Cardiac septum (tissue), 1 donor: ENCODE measurements at regions not wholly inside any gene's neighbourhood (a gene's known extent, or its start where the extent isn't known, plus 50 kb on each side); places are given as distances from the start of the nearest gene placed in this dataset.
"Not testable (repeated sequence)": the region's sequence is repeated elsewhere in the genome, so short reads cannot be mapped to it uniquely, and the experiment has no call there.

Source experiments
- DNase-seq: peaks from one replicate; pipeline ENCODE4 v3.0.0-alpha.2; 2020; ENCODE audit warnings: low spot score
- intact Hi-C: fragments of 100-400 bp; cut with DNase I; formaldehyde crosslinking; loops from one replicate; pipeline ENCODE4 v1.14.0; 2022
- donor health status: DM: no; HTN: no; CAD: no.

DNA sequence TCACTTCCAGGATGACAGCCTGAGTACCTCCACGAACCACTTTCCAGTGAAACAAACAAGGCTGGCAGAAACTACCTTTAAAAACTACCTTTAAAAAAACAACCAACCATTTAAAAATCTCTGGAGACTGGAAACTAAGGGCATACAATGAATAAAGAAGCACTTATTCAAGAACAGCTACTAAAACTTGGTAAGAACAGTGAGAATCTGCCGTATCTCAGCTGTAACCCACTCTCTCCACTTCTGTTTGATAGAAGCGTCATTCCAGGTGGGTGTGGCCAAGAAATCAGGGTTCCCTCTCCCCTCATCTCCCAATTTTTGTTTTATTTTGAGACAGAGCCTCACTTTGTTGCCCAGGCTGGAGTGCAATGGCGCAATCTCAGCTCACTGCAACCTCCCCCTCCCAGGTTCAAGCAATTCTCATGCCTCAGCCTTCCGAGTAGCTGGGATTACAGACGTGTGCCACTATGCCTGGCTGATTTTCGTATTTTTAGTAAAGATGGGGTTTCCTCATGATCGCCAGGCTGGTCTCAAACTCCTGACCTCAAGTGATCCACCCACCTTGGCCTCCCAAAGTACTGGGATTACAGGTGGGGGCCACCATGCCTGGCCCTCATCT, 158.8 kb upstream of the CHST15 start:
- intact Hi-C loops: no loop called here
- peak; percentile 70 for DNase-seq

- intact Hi-C loops: no loop called here
- no peak for DNase-seq
These were observed 158.1 kb upstream of the CHST15 start for GRCh38 chr10:124251317-124252065.

- intact Hi-C loops: no loop called here
- no peak for DNase-seq
These were observed 157.1 kb upstream of the CHST15 start for GRCh38 chr10:124250506-124250905.

GRCh38 chr10:124249812-124250432, 156.5 kb upstream of the CHST15 start:
- DNase-seq: peak; percentile 47
- intact Hi-C loops: no loop called here

GRCh38 chr10:124249196-124249595, 155.8 kb upstream of the CHST15 start:
- peak; percentile 50 for DNase-seq
- intact Hi-C loops: no loop called here

- DNase-seq: peak; percentile 66
- intact Hi-C loops: no loop called here
These were observed 155.0 kb upstream of the CHST15 start for GRCh38 chr10:124248056-124249045.

GRCh38 chr10:124245806-124246440, 152.5 kb upstream of the CHST15 start:
- intact Hi-C loops: no loop called here
- peak; percentile 44 for DNase-seq

- peak; percentile 69 for DNase-seq
- intact Hi-C loops: no loop called here
These were observed 151.8 kb upstream of the CHST15 start for GRCh38 chr10:124245191-124245590.

- DNase-seq: peak; percentile 36
- intact Hi-C loops: no loop called here
These were observed 151.0 kb upstream of the CHST15 start for GRCh38 chr10:124244256-124244877.

DNA sequence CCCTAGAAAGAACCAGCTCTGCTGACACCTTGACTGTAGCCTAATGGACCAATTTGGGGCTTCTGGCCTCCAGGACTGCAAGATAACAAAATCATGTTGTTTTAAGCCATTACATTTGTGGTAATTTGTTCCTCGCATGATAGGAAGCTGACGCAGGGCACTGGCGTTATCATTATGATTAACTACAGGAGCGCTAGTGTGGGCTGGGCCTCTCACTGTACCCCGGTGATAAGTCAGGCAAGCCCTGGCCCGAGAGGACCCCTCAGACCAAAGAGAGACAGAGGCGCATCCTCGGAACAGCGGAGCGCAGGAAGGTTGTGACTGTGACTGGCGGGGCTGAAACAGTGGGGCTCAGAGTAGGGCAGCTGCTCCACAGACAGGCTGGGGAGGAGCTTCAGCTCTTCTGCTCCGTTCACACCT, 150.3 kb upstream of the CHST15 start:
- DNase-seq: no peak
- intact Hi-C loops: no loop called here

DNA sequence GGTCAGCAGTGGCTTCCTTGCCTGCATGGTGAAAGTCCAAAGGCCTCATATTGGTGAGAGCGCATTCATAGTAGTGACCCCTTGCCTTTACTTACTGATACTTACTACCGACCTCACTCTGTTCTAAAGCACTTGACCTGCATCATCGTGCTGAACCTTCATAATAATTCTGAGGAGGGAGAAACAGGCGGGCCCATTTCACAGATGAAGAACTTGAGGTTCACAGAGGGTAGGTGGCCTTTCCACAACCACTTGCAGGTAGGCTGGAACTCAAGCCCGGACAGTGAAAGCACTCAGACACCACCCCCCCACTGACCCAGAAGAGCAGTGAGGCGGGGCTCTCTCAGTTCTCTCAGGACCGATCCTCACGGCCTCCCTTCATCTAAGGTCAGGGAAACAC, 149.4 kb upstream of the CHST15 start:
- DNase-seq: peak; percentile 15
- intact Hi-C loops: no loop called here

- DNase-seq: peak; percentile 36
- intact Hi-C loops: no loop called here
These were observed 149.0 kb upstream of the CHST15 start for GRCh38 chr10:124242365-124242764.

GRCh38 chr10:124241510-124241909, 148.1 kb upstream of the CHST15 start:
- DNase-seq: peak; percentile 9
- intact Hi-C loops: not testable (repeated sequence)

GRCh38 chr10:124240839-124241291, 147.5 kb upstream of the CHST15 start:
- DNase-seq: peak; percentile 39
- intact Hi-C loops: no loop called here

DNA sequence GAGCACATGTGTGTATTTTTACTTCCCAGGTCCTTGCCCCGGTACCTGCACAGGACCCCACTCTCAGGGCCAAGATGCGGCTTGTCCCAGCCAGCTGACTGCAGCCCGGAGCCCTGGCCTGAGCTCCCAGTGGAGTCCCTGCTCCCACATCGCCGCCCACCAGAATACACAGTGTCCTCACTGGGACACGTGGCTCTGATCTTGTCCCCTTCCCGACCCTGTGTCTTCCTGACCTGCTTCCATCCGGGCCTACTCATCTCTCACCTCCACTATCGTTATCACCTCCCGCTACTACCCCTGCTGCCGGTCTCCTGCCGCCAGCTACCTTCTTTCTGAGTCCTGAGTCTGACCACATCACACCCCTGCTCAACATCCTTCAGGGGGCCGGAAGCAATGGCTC, 146.3 kb upstream of the CHST15 start:
- peak; percentile 71 for DNase-seq
- intact Hi-C loops: no loop called here

- DNase-seq: peak; percentile 39
- intact Hi-C loops: no loop called here
These were observed 145.7 kb upstream of the CHST15 start for GRCh38 chr10:124239134-124239533.

DNA sequence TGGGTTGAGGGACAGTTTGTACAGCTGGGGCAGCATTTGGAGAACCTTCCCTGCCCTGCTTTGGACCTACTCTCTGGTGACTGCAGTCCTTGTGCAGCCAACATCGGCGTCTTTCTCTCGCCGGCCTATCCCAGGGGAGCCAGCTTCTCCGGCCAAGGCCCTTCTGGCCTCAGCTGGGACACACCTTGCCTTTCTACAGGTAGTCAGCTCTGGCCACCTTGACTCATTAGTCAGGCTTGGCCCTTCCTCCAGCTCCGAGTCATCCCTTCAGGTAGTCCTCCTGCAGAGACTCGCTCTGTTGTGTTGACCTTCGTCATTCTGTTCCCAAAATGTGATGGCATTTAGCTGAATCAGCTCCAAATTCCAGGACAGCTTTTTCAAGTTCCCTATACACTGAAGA, 145.0 kb upstream of the CHST15 start:
- peak; percentile 47 for DNase-seq
- intact Hi-C loops: no loop called here

GRCh38 chr10:124237282-124237961, 144.0 kb upstream of the CHST15 start:
- DNase-seq: no peak
- intact Hi-C loops: no loop called here
